Mesodermal cell (in vitro differentiated cells): ENCODE measurements at regions not wholly inside any gene's neighbourhood (a gene's known extent, or its start where the extent isn't known, plus 50 kb on each side); places are given as distances from the start of the nearest gene placed in this dataset.

Experiments
- H3K27ac ChIP-seq: 2 replicates; pipeline ENCODE4 v1.7.0; 2013; ENCODE audit warnings: mild to moderate bottlenecking, low read depth, low read length, moderate library complexity; ENCODE audit not compliant: severe bottlenecking
- H3K36me3 ChIP-seq: 2 replicates; pipeline ENCODE4 v1.7.1; 2013; ENCODE audit warnings: mild to moderate bottlenecking, low read length, moderate library complexity; ENCODE audit not compliant: control insufficient read depth, insufficient read depth
- H3K4me1 ChIP-seq: one replicate; pipeline ENCODE4 v1.7.1; 2013; ENCODE audit warnings: mild to moderate bottlenecking, low read length; ENCODE audit not compliant: insufficient read depth, control insufficient read depth, poor library complexity, severe bottlenecking
- H3K4me3 ChIP-seq: 2 replicates; pipeline ENCODE4 v1.7.0; 2013; ENCODE audit warnings: low read length, control low read depth, mild to moderate bottlenecking; ENCODE audit not compliant: insufficient read depth, poor library complexity, severe bottlenecking; ENCODE audit errors: extremely low read depth
- H3K9me3 ChIP-seq: 2 replicates; pipeline ENCODE4 v1.7.1; 2013; ENCODE audit warnings: mild to moderate bottlenecking, low read length, moderate library complexity; ENCODE audit not compliant: control insufficient read depth
- WGBS, 2 experiments: methylation state at CpG; one replicate each; pipeline ENCODE4 v1.1.5; 2013; ENCODE audit warnings: missing lambda C conversion rate in 2 of 2; ENCODE audit not compliant: insufficient coverage in 2 of 2; 5-methylcytosine and 5-hydroxymethylcytosine counted together

- H3K27ac ChIP-seq, result peak overlapping the region; percentile 96
These were observed 110.9 kb downstream of the HFE start for GRCh38 chr6:26197933-26198721.

GRCh38 chr6:26198722-26199056, 111.5 kb downstream of the HFE start:
- Histone ChIP-seq H3K4me1 (no peaks in the 10 kb centered on the region), H3K4me3 (peak overlapping the region; percentile 67), H3K9me3 (no peaks in the 10 kb centered on the region), H3K36me3 (no peaks in the 10 kb centered on the region), H3K27ac (peak overlapping the region; percentile 96)
- WGBS, 2 experiments, result 0% methylated on average over 11 to 12 of the region's 12 CpGs

More at GRCh38 chr6:26197933-26198721, 110.9 kb downstream of the HFE start:
- Histone ChIP-seq H3K4me3 (peak overlapping the region; percentile 67), H3K4me1 (no peaks in the 10 kb centered on the region), H3K9me3 (no peaks in the 10 kb centered on the region), H3K36me3 (no peaks in the 10 kb centered on the region)
- WGBS, 2 experiments, result 1% methylated on average over 13 to 16 of the region's 26 CpGs

- Histone ChIP-seq H3K4me3 (peak overlapping the region; percentile 67), H3K36me3 (no peaks in the 10 kb centered on the region), H3K27ac (peak overlapping the region; percentile 96), H3K9me3 (no peaks in the 10 kb centered on the region), H3K4me1 (no peaks in the 10 kb centered on the region)
- 1% methylated on average over 27 to 30 of the region's 42 CpGs for WGBS, 2 experiments
These were observed 112.0 kb downstream of the HFE start for GRCh38 chr6:26199057-26199772.

- Histone ChIP-seq H3K4me1 (no peaks in the 10 kb centered on the region), H3K9me3 (no peaks in the 10 kb centered on the region), H3K36me3 (no peaks in the 10 kb centered on the region), H3K4me3 (peak overlapping the region; percentile 67), H3K27ac (peak overlapping the region; percentile 96)
- WGBS, 2 experiments, result 0 to 2% methylated on average over 8 of the region's 20 CpGs
These were observed 112.8 kb downstream of the HFE start for GRCh38 chr6:26199773-26200764.

GRCh38 chr6:26200918-26201721, 113.9 kb downstream of the HFE start:
- Histone ChIP-seq H3K9me3 (no peaks in the 10 kb centered on the region), H3K36me3 (no peaks in the 10 kb centered on the region), H3K27ac (no peak overlapping the region), H3K4me1 (no peaks in the 10 kb centered on the region), H3K4me3 (no peak overlapping the region)
- 94 to 95% methylated on average over 11 to 13 of the region's 16 CpGs for WGBS, 2 experiments

GRCh38 chr6:26202201-26202611, 115.0 kb downstream of the HFE start:
- no peak overlapping the region for H3K4me3 ChIP-seq
- WGBS, 2 experiments, result 90 to 92% methylated on average over 6 of the region's 6 CpGs
- peaks cover 7% of the 10 kb centered on the region for H3K4me1 ChIP-seq
- no peaks in the 10 kb centered on the region for H3K9me3 ChIP-seq
- no peaks in the 10 kb centered on the region for H3K36me3 ChIP-seq
- no peak overlapping the region for H3K27ac ChIP-seq

GRCh38 chr6:26202811-26203583, 115.8 kb downstream of the HFE start:
- Histone ChIP-seq H3K4me1 (peaks cover 12% of the 10 kb centered on the region), H3K9me3 (no peaks in the 10 kb centered on the region), H3K36me3 (no peaks in the 10 kb centered on the region), H3K27ac (peak overlapping the region; percentile 99), H3K4me3 (peak overlapping the region; percentile 67)
- 81 to 90% methylated on average over 4 to 5 of the region's 8 CpGs for WGBS, 2 experiments

- Histone ChIP-seq H3K4me1 (peaks cover 12% of the 10 kb centered on the region), H3K9me3 (no peaks in the 10 kb centered on the region), H3K27ac (peak overlapping the region; percentile 99), H3K4me3 (peak overlapping the region; percentile 67), H3K36me3 (no peaks in the 10 kb centered on the region)
- WGBS, 2 experiments, result 0% methylated on average over 34 of the region's 53 CpGs
These were observed 117.3 kb downstream of the HFE start for GRCh38 chr6:26204332-26205160.

- Histone ChIP-seq H3K9me3 (no peaks in the 10 kb centered on the region), H3K36me3 (no peaks in the 10 kb centered on the region), H3K4me1 (peaks cover 12% of the 10 kb centered on the region), H3K4me3 (peak overlapping the region; percentile 67), H3K27ac (peak overlapping the region; percentile 99)
- WGBS, 2 experiments, result 0% methylated on average over 9 to 11 of the region's 18 CpGs
These were observed 118.0 kb downstream of the HFE start for GRCh38 chr6:26205161-26205624.
